A549 (cell line): ENCODE measurements at regions not wholly inside any gene's neighbourhood (a gene's known extent, or its start where the extent isn't known, plus 50 kb on each side); places are given as distances from the start of the nearest gene placed in this dataset.

Source experiments
- ATAC-seq, 2 experiments: fragments of 200-7000 bp in 1 of 2; fragments of >200 bp in 1 of 2; cut with Nextera tagmentation in 1 of 2; cut with Tn5 transposase in 1 of 2; 3 replicates each; pipeline versions ENCODE4 v1.8.0 to v1.9.1; 2018 to 2020; ENCODE audit warnings: mild to moderate bottlenecking in 1 of 2, moderate library complexity in 1 of 2
- CTCF ChIA-PET: fragments of 300-600 bp; sonication (Branson Sonifier 250); formaldehyde crosslinking; extraction: SDS; loops from one replicate; lab custom pipeline; 2021; ENCODE audit warnings: antibody characterized with exemption, inconsistent platforms; lab: Yijun Ruan, JAX
- POLR2A ChIA-PET: fragments of 350-600 bp; formaldehyde crosslinking; extraction: SDS; loops from one replicate; lab custom pipeline; 2021; ENCODE audit warnings: antibody characterized with exemption, inconsistent platforms; lab: Yijun Ruan, JAX
- DNase-seq, 2 experiments: peaks; one replicate each; pipeline versions ENCODE4 v3.0.0 to v3.0.0-alpha.2; 2011 to 2016; ENCODE audit warnings: low read depth in 1 of 2, low spot score in 1 of 2
- FAIRE-seq: peaks from 2 replicates; lab custom pipeline; 2011; peaks lifted over from hg19 to GRCh38; lab: Jason Lieb, UNC
- H3K27ac ChIP-seq, 2 experiments: fragments of >200 bp; sonication (Bioruptor Twin); formaldehyde crosslinking; 3 replicates each; pipeline ENCODE4 v1.5.1; 2016 to 2017
- H3K4me1 ChIP-seq: fragments of >200 bp; sonication (Bioruptor Twin); formaldehyde crosslinking; 3 replicates; pipeline ENCODE4 v1.6.1; 2016
- H3K4me2 ChIP-seq: fragments of >200 bp; sonication (Bioruptor Twin); formaldehyde crosslinking; 3 replicates; pipeline ENCODE4 v1.6.1; 2016
- H3K4me3 ChIP-seq: fragments of >200 bp; sonication (Bioruptor Twin); formaldehyde crosslinking; 3 replicates; pipeline ENCODE4 v1.5.1; 2016
- H3K9me3 ChIP-seq: fragments of >200 bp; sonication (Bioruptor Twin); formaldehyde crosslinking; 3 replicates; pipeline ENCODE4 v1.6.1; 2016
- CEBPB ChIP-seq, 2 experiments: fragments of >200 bp in 1 of 2; sonication (Bioruptor Twin) in 1 of 2; formaldehyde crosslinking in 1 of 2; IDR thresholded peaks; 2 replicates each; pipeline ENCODE4 v1.6.1; 2012 to 2016
- CHD2 ChIP-seq: fragments of 150-350 bp; IDR thresholded peaks from 2 replicates; pipeline ENCODE4 v1.6.1; 2014; ENCODE audit warnings: low read length; ENCODE audit not compliant: partially characterized antibody
- EHF ChIP-seq: fragments of 250-450 bp; sonication (Bioruptor Pico); IDR thresholded peaks from 2 replicates; pipeline ENCODE4 v1.5.0; 2020; ENCODE audit warnings: mild to moderate bottlenecking
- EHMT2 ChIP-seq: fragments of 200-600 bp; sonication (generic); IDR thresholded peaks from 2 replicates; pipeline ENCODE4 v1.6.1; 2016; ENCODE audit warnings: antibody characterized with exemption, low read depth, mild to moderate bottlenecking, moderate library complexity
- FOSL2 ChIP-seq, 2 experiments: fragments of 450-650 bp in 1 of 2; fragments of >200 bp in 1 of 2; sonication (Bioruptor Twin) in 1 of 2; formaldehyde crosslinking; IDR thresholded peaks; 2 replicates each; pipeline versions ENCODE4 v1.5.0 to v1.6.1; 2016 to 2020; ENCODE audit warnings: mild to moderate bottlenecking in 1 of 2, moderate library complexity in 1 of 2
- GATA3 ChIP-seq: IDR thresholded peaks from 2 replicates; pipeline ENCODE4 v1.6.1; 2012; ENCODE audit warnings: borderline replicate concordance
- HEYL ChIP-seq: fragments of 250-450 bp; sonication (Bioruptor Pico); IDR thresholded peaks from 2 replicates; pipeline ENCODE4 v1.8.0; 2021; ENCODE audit warnings: mild to moderate bottlenecking, moderate library complexity
- KDM1A ChIP-seq: fragments of 200-600 bp; sonication (generic); IDR thresholded peaks from 2 replicates; pipeline ENCODE4 v1.6.1; 2016; ENCODE audit warnings: low read depth, mild to moderate bottlenecking
- KDM5A ChIP-seq: fragments of 200-600 bp; sonication (generic); IDR thresholded peaks from 2 replicates; pipeline ENCODE4 v1.6.1; 2016; ENCODE audit warnings: antibody characterized with exemption, mild to moderate bottlenecking
- MAZ ChIP-seq: fragments of 150-350 bp; IDR thresholded peaks from 2 replicates; pipeline ENCODE4 v1.6.1; 2014; ENCODE audit warnings: antibody characterized with exemption, low read depth, low read length, borderline replicate concordance
- MYC ChIP-seq: IDR thresholded peaks from 2 replicates; pipeline ENCODE4 v1.6.1; 2012; ENCODE audit warnings: mild to moderate bottlenecking, inconsistent platforms, low read length, improper control_type of control experiment, borderline replicate concordance
- NR3C1 ChIP-seq: fragments of >200 bp; sonication (Bioruptor Twin); formaldehyde crosslinking; IDR thresholded peaks from 3 replicates; pipeline ENCODE4 v1.6.1; 2017
- PHF8 ChIP-seq: fragments of 200-600 bp; sonication (generic); IDR thresholded peaks from 2 replicates; pipeline ENCODE4 v1.6.1; 2016; ENCODE audit warnings: low read depth, mild to moderate bottlenecking, antibody characterized with exemption, moderate library complexity, borderline replicate concordance
- POLR2AphosphoS2 ChIP-seq: conservative IDR thresholded peaks from 2 replicates; pipeline ENCODE4 v1.6.1; 2012; ENCODE audit warnings: low read length, improper control_type of control experiment, inconsistent platforms
- SMC3 ChIP-seq: fragments of >200 bp; sonication (Bioruptor Twin); formaldehyde crosslinking; IDR thresholded peaks from 3 replicates; pipeline ENCODE4 v1.6.1; 2018; ENCODE audit warnings: inconsistent platforms
- TP53 ChIP-seq: fragments of 250-450 bp; sonication (Bioruptor Pico); IDR thresholded peaks from 2 replicates; pipeline ENCODE4 v1.5.0; 2021; ENCODE audit warnings: mild to moderate bottlenecking, moderate library complexity
- whole genome bisulfite sequencing: methylation state at CpG from one replicate; pipeline ENCODE4 v1.1.6; 2017; ENCODE audit errors: missing lambda C conversion rate; 5-methylcytosine and 5-hydroxymethylcytosine counted together
- TF ChIP-seq, protein P1 (sequence below): fragments of >200 bp; sonication (Bioruptor Twin); formaldehyde crosslinking; IDR thresholded peaks from 3 replicates; pipeline ENCODE4 v1.5.1; 2016
- TF ChIP-seq, protein P2 (sequence below): fragments of 200-600 bp; sonication (generic); IDR thresholded peaks from 2 replicates; pipeline ENCODE4 v1.6.1; 2016; ENCODE audit warnings: antibody characterized with exemption, mild to moderate bottlenecking, moderate library complexity
- TF ChIP-seq, protein P3 (sequence below): fragments of >200 bp; sonication (Bioruptor Twin); formaldehyde crosslinking; IDR thresholded peaks from 2 replicates; pipeline ENCODE4 v1.6.1; 2016
- TF ChIP-seq, protein P4 (sequence below): IDR thresholded peaks from 2 replicates; pipeline ENCODE4 v1.6.1; 2012
- TF ChIP-seq, protein P5 (sequence below): fragments of 250-450 bp; sonication (Bioruptor Pico); IDR thresholded peaks from 2 replicates; pipeline ENCODE4 v1.5.0; 2020; ENCODE audit warnings: low read depth, mild to moderate bottlenecking, moderate library complexity
- TF ChIP-seq, protein P6 (sequence below): IDR thresholded peaks from 2 replicates; pipeline ENCODE4 v1.6.1; 2012; ENCODE audit warnings: low read depth, borderline replicate concordance

DNA sequence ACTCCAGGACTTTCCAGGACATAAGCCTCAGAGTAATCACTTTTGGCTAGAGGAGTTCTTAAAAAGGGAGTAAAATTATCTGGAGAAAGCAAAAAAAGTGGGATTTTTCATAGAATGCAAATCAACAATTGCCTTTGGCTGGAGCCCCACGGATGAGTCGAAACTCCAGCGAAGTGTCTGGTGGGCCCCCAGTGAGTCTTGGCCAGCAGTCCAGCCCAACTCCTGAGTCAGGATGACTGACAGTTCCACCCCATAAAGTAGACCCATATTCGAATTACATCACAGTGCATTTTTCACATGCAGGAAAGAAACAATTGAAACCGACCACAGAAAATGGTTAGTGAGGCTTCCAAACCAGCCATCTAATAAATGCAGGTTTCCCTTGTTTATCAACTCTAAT lies 265.7 kb downstream of the BCL11B start:
- ChIA-PET CTCF (no interaction called here), POLR2A (no interaction called here)
- Histone ChIP-seq H3K4me2 (no peak overlapping the region), H3K27ac (no peak overlapping the region), H3K4me1 (no peaks in the 10 kb centered on the region), H3K9me3 (no peaks in the 10 kb centered on the region), H3K4me3 (no peak overlapping the region)
- ATAC-seq (no peak), FAIRE-seq (no peak), DNase-seq (no peak)
- TF ChIP-seq EHMT2 (no peak), HEYL (CRISPR knock-in tag) (no peak), KDM5A (no peak), MYC (no peak), CHD2 (no peak), KDM1A (no peak), EHF (CRISPR knock-in tag) (no peak), MAZ (no peak), CEBPB (IDR thresholded peaks at IDR 0.05) (no peak), NR3C1 (no peak), POLR2AphosphoS2 (no peak)
- TF ChIP-seq, protein P1, sequence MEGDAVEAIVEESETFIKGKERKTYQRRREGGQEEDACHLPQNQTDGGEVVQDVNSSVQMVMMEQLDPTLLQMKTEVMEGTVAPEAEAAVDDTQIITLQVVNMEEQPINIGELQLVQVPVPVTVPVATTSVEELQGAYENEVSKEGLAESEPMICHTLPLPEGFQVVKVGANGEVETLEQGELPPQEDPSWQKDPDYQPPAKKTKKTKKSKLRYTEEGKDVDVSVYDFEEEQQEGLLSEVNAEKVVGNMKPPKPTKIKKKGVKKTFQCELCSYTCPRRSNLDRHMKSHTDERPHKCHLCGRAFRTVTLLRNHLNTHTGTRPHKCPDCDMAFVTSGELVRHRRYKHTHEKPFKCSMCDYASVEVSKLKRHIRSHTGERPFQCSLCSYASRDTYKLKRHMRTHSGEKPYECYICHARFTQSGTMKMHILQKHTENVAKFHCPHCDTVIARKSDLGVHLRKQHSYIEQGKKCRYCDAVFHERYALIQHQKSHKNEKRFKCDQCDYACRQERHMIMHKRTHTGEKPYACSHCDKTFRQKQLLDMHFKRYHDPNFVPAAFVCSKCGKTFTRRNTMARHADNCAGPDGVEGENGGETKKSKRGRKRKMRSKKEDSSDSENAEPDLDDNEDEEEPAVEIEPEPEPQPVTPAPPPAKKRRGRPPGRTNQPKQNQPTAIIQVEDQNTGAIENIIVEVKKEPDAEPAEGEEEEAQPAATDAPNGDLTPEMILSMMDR, result no peak
- TF ChIP-seq, protein P2, sequence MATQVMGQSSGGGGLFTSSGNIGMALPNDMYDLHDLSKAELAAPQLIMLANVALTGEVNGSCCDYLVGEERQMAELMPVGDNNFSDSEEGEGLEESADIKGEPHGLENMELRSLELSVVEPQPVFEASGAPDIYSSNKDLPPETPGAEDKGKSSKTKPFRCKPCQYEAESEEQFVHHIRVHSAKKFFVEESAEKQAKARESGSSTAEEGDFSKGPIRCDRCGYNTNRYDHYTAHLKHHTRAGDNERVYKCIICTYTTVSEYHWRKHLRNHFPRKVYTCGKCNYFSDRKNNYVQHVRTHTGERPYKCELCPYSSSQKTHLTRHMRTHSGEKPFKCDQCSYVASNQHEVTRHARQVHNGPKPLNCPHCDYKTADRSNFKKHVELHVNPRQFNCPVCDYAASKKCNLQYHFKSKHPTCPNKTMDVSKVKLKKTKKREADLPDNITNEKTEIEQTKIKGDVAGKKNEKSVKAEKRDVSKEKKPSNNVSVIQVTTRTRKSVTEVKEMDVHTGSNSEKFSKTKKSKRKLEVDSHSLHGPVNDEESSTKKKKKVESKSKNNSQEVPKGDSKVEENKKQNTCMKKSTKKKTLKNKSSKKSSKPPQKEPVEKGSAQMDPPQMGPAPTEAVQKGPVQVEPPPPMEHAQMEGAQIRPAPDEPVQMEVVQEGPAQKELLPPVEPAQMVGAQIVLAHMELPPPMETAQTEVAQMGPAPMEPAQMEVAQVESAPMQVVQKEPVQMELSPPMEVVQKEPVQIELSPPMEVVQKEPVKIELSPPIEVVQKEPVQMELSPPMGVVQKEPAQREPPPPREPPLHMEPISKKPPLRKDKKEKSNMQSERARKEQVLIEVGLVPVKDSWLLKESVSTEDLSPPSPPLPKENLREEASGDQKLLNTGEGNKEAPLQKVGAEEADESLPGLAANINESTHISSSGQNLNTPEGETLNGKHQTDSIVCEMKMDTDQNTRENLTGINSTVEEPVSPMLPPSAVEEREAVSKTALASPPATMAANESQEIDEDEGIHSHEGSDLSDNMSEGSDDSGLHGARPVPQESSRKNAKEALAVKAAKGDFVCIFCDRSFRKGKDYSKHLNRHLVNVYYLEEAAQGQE, result no peak
- WGBS, result 65% methylated on average over 5 of the region's 5 CpGs

DNA sequence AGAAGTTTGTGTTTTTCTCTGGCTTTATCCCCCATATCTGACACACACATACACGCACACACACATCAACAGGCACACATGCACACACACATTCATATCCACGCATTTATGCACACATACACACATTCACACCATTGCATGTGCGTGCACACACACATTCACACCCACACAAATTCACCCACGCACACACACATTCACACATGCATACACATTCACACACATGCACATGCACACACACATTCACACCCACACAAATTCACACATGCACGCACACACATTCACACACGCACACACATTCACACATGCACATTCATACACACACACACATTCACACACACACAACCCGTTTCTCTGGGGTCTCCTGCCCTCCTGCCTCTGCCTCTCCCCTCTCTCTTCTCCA lies 264.2 kb downstream of the BCL11B start:
- ATAC-seq (no peak), DNase-seq (no peak), FAIRE-seq (no peak)
- ChIA-PET CTCF (no interaction called here), POLR2A (no interaction called here)
- H3K4me2 ChIP-seq, result no peak overlapping the region
- 46% methylated on average over 7 of the region's 7 CpGs for WGBS
- H3K4me1 ChIP-seq, result no peaks in the 10 kb centered on the region
- H3K27ac ChIP-seq, result no peak overlapping the region
- TF ChIP-seq, protein P3, sequence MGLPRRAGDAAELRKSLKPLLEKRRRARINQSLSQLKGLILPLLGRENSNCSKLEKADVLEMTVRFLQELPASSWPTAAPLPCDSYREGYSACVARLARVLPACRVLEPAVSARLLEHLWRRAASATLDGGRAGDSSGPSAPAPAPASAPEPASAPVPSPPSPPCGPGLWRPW, result no peak
- TF ChIP-seq, protein P4, sequence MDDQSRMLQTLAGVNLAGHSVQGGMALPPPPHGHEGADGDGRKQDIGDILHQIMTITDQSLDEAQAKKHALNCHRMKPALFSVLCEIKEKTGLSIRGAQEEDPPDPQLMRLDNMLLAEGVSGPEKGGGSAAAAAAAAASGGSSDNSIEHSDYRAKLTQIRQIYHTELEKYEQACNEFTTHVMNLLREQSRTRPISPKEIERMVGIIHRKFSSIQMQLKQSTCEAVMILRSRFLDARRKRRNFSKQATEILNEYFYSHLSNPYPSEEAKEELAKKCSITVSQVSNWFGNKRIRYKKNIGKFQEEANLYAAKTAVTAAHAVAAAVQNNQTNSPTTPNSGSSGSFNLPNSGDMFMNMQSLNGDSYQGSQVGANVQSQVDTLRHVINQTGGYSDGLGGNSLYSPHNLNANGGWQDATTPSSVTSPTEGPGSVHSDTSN, result no peak
- TF ChIP-seq, protein P5, sequence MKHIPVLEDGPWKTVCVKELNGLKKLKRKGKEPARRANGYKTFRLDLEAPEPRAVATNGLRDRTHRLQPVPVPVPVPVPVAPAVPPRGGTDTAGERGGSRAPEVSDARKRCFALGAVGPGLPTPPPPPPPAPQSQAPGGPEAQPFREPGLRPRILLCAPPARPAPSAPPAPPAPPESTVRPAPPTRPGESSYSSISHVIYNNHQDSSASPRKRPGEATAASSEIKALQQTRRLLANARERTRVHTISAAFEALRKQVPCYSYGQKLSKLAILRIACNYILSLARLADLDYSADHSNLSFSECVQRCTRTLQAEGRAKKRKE (CRISPR knock-in tag), result no peak
- TF ChIP-seq SMC3 (no peak), PHF8 (no peak), GATA3 (no peak), TP53 (CRISPR knock-in tag) (no peak), FOSL2 (IDR thresholded peaks at IDR 0.05) (no peak), FOSL2 (CRISPR knock-in tag; IDR thresholded peaks at IDR 0.05) (no peak)
- TF ChIP-seq, protein P6, sequence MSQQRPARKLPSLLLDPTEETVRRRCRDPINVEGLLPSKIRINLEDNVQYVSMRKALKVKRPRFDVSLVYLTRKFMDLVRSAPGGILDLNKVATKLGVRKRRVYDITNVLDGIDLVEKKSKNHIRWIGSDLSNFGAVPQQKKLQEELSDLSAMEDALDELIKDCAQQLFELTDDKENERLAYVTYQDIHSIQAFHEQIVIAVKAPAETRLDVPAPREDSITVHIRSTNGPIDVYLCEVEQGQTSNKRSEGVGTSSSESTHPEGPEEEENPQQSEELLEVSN, result no peak
- no peaks in the 10 kb centered on the region for H3K9me3 ChIP-seq
- no peak overlapping the region for H3K4me3 ChIP-seq
